SU-DHL-6 (cell line): ENCODE measurements at regions not wholly inside any gene's neighbourhood (a gene's known extent, or its start where the extent isn't known, plus 50 kb on each side); places are given as distances from the start of the nearest gene placed in this dataset.

Experiments used
- EZH2phosphoT487 ChIP-seq: fragments of 200-600 bp; sonication (generic), shearing (Covaris generic); conservative IDR thresholded peaks from 2 replicates; pipeline ENCODE4 v1.6.1; 2018; ENCODE audit warnings: mild to moderate bottlenecking, antibody characterized with exemption, low read length, moderate library complexity, mixed read lengths
- TF ChIP-seq, protein P1 (sequence below): fragments of 200-600 bp; sonication (generic); IDR thresholded peaks from one replicate; pipeline ENCODE4 v1.5.1; 2017; ENCODE audit warnings: antibody characterized with exemption, mild to moderate bottlenecking, low read length, moderate library complexity; ENCODE audit not compliant: insufficient read depth, poor library complexity, severe bottlenecking

GRCh38 chr18:77853859-77854258 is 604.2 kb downstream of the GALR1 start:
- TF ChIP-seq, protein P1, sequence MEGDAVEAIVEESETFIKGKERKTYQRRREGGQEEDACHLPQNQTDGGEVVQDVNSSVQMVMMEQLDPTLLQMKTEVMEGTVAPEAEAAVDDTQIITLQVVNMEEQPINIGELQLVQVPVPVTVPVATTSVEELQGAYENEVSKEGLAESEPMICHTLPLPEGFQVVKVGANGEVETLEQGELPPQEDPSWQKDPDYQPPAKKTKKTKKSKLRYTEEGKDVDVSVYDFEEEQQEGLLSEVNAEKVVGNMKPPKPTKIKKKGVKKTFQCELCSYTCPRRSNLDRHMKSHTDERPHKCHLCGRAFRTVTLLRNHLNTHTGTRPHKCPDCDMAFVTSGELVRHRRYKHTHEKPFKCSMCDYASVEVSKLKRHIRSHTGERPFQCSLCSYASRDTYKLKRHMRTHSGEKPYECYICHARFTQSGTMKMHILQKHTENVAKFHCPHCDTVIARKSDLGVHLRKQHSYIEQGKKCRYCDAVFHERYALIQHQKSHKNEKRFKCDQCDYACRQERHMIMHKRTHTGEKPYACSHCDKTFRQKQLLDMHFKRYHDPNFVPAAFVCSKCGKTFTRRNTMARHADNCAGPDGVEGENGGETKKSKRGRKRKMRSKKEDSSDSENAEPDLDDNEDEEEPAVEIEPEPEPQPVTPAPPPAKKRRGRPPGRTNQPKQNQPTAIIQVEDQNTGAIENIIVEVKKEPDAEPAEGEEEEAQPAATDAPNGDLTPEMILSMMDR: no peak
- TF ChIP-seq EZH2phosphoT487: no peak
